SK-N-MC (cell line): ENCODE measurements at regions not wholly inside any gene's neighbourhood (a gene's known extent, or its start where the extent isn't known, plus 50 kb on each side); places are given as distances from the start of the nearest gene placed in this dataset.

Experiments
- EZH2 ChIP-seq: fragments of 200-600 bp; sonication (generic); IDR thresholded peaks from one replicate; pipeline ENCODE4 v1.6.1; 2017; ENCODE audit warnings: antibody characterized with exemption
- FOXP2 ChIP-seq: optimal IDR thresholded peaks from 2 replicates; pipeline ENCODE3; 2011; ENCODE audit warnings: mild to moderate bottlenecking, moderate library complexity; ENCODE audit not compliant: insufficient read depth; ENCODE audit errors: extremely low read length, control extremely low read depth
- POLR2AphosphoS5 ChIP-seq: IDR thresholded peaks from 2 replicates; pipeline ENCODE4 v1.6.1; 2012; ENCODE audit warnings: mild to moderate bottlenecking, low read depth, low read length, borderline replicate concordance

DNA sequence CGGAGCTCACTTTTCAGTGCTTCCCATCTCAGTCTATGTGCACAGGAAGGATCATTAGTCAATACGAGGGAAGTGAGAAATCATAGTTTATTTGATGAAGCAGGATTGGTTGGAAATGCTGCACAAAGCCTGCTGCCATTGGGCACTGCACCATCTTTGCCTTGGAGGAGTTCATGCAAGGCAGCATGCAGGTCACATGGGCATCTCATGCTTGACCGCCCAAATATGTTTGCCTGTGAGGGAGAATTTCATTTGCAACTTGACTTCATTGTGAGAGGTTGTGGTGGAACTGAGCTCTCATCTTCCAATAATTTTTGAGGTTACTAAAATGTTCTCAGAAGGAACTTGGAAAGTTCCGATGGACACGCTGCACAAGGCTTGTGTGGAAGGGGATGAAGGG is 83.9 kb upstream of the SYNDIG1 start:
- TF ChIP-seq POLR2AphosphoS5 (no peak), EZH2 (no peak), FOXP2 (no peak)
